H9 (cell line): ENCODE measurements at regions not wholly inside any gene's neighbourhood (a gene's known extent, or its start where the extent isn't known, plus 50 kb on each side); places are given as distances from the start of the nearest gene placed in this dataset.

Source experiments
- DNase-seq: peaks from one replicate; pipeline ENCODE4 v3.0.0-alpha.2; 2017
- H2AFZ ChIP-seq: one replicate; pipeline ENCODE4 v1.6.1; 2013; ENCODE audit warnings: mild to moderate bottlenecking, low read length, control low read depth, moderate library complexity
- H2AK5ac ChIP-seq: 2 replicates; pipeline ENCODE4 v1.6.1; 2013; ENCODE audit warnings: low read length, control low read depth, mixed read lengths; ENCODE audit not compliant: insufficient read length
- H2BK120ac ChIP-seq: one replicate; pipeline ENCODE4 v1.6.1; 2013; ENCODE audit warnings: low read depth, mild to moderate bottlenecking, low read length, control low read depth, inconsistent platforms; ENCODE audit not compliant: poor library complexity, severe bottlenecking
- H2BK12ac ChIP-seq: 2 replicates; pipeline ENCODE4 v1.6.1; 2013; ENCODE audit warnings: low read length, control low read depth, mixed read lengths, low read depth; ENCODE audit not compliant: insufficient read length
- H2BK15ac ChIP-seq: 2 replicates; pipeline ENCODE4 v1.6.1; 2013; ENCODE audit warnings: low read depth, low read length, control low read depth
- H2BK20ac ChIP-seq: one replicate; pipeline ENCODE4 v1.6.1; 2013; ENCODE audit warnings: low read depth, mild to moderate bottlenecking, low read length, control low read depth, inconsistent platforms; ENCODE audit not compliant: poor library complexity, severe bottlenecking
- H2BK5ac ChIP-seq: 2 replicates; pipeline ENCODE4 v1.6.1; 2013; ENCODE audit warnings: low read length, control low read depth, mixed read lengths; ENCODE audit not compliant: insufficient read length
- H3K14ac ChIP-seq: 2 replicates; pipeline ENCODE4 v1.6.1; 2013; ENCODE audit warnings: low read length, control low read depth; ENCODE audit not compliant: insufficient read depth
- H3K18ac ChIP-seq: 2 replicates; pipeline ENCODE4 v1.6.1; 2013; ENCODE audit warnings: low read depth, mild to moderate bottlenecking, mixed read lengths, low read length, control low read depth; ENCODE audit not compliant: insufficient read length
- H3K23ac ChIP-seq: 2 replicates; pipeline ENCODE4 v1.6.1; 2013; ENCODE audit warnings: low read length, control low read depth, mixed read lengths, low read depth; ENCODE audit not compliant: insufficient read length
- H3K23me2 ChIP-seq: 2 replicates; pipeline ENCODE4 v1.6.1; 2013; ENCODE audit warnings: low read depth, mild to moderate bottlenecking, mixed read lengths, low read length, control low read depth; ENCODE audit not compliant: insufficient read length, poor library complexity, severe bottlenecking
- H3K27ac ChIP-seq: 2 replicates; pipeline ENCODE4 v1.5.1; 2013; ENCODE audit warnings: low read length, control low read depth, mixed read lengths, low read depth; ENCODE audit not compliant: insufficient read length
- H3K27me3 ChIP-seq: 2 replicates; pipeline ENCODE4 v1.6.1; 2013; ENCODE audit warnings: low read length, control low read depth, inconsistent platforms; ENCODE audit not compliant: insufficient read depth
- H3K4ac ChIP-seq: 2 replicates; pipeline ENCODE4 v1.6.1; 2013; ENCODE audit warnings: low read depth, mild to moderate bottlenecking, control low read depth, inconsistent platforms, low read length, moderate library complexity
- H3K4me1 ChIP-seq: 2 replicates; pipeline ENCODE4 v1.6.1; 2013; ENCODE audit warnings: low read length, control low read depth, inconsistent platforms; ENCODE audit not compliant: insufficient read depth
- H3K4me2 ChIP-seq: 2 replicates; pipeline ENCODE4 v1.6.1; 2013; ENCODE audit warnings: low read length, control low read depth, mixed read lengths; ENCODE audit not compliant: insufficient read length, insufficient read depth
- H3K56ac ChIP-seq: 2 replicates; pipeline ENCODE4 v1.6.1; 2013; ENCODE audit warnings: low read depth, mild to moderate bottlenecking, mixed read lengths, low read length, control low read depth; ENCODE audit not compliant: insufficient read length
- H3K79me1 ChIP-seq: 2 replicates; pipeline ENCODE4 v1.6.1; 2013; ENCODE audit warnings: low read depth, mild to moderate bottlenecking, moderate library complexity, low read length, control low read depth, inconsistent platforms; ENCODE audit not compliant: insufficient read depth, poor library complexity, severe bottlenecking
- H3K79me2 ChIP-seq: 2 replicates; pipeline ENCODE4 v1.6.1; 2013; ENCODE audit warnings: low read length, control low read depth, inconsistent platforms; ENCODE audit not compliant: insufficient read depth
- H3K9ac ChIP-seq: 2 replicates; pipeline ENCODE4 v1.6.1; 2013; ENCODE audit warnings: low read length, control low read depth, mixed read lengths; ENCODE audit not compliant: insufficient read length; ENCODE audit errors: extremely low read depth
- H3K9me3 ChIP-seq: one replicate; pipeline ENCODE4 v1.6.1; 2013; ENCODE audit warnings: low read depth, low read length, inconsistent platforms; ENCODE audit not compliant: control insufficient read depth
- H3T11ph ChIP-seq: one replicate; pipeline ENCODE4 v1.6.1; 2013; ENCODE audit warnings: mild to moderate bottlenecking, low read length, control low read depth, inconsistent platforms
- H4K20me1 ChIP-seq: one replicate; pipeline ENCODE4 v1.6.1; 2013; ENCODE audit not compliant: control insufficient read depth, insufficient read length, insufficient read depth
- H4K5ac ChIP-seq: 2 replicates; pipeline ENCODE4 v1.6.1; 2013; ENCODE audit warnings: low read depth, mild to moderate bottlenecking, mixed read lengths, low read length, control low read depth; ENCODE audit not compliant: insufficient read length
- H4K8ac ChIP-seq: replicated peaks from 2 replicates; pipeline ENCODE4 v1.6.1; 2013; ENCODE audit warnings: low read length, control low read depth, mixed read lengths, low read depth; ENCODE audit not compliant: insufficient read length
- H4K91ac ChIP-seq: 2 replicates; pipeline ENCODE4 v1.6.1; 2013; ENCODE audit warnings: low read depth, mild to moderate bottlenecking, moderate library complexity, mixed read lengths, low read length, control low read depth; ENCODE audit not compliant: insufficient read length
- H3K27ac Mint-ChIP-seq, 3 experiments: 2 replicates in 2 of 3; 3 replicates in 1 of 3; pipeline ENCODE4 v1.8.0; 2020 to 2021; ENCODE audit warnings: mixed read lengths in 3 of 3, mild to moderate bottlenecking in 1 of 3, moderate library complexity in 1 of 3
- H3K27me3 Mint-ChIP-seq: 2 replicates; pipeline ENCODE4 v1.8.0; 2021; ENCODE audit warnings: low read depth, mild to moderate bottlenecking, moderate library complexity, mixed read lengths
- H3K36me3 Mint-ChIP-seq, 3 experiments: 2 replicates in 2 of 3; 3 replicates in 1 of 3; pipeline ENCODE4 v1.8.0; 2020 to 2021; ENCODE audit warnings: low read depth in 3 of 3, mixed read lengths in 3 of 3; ENCODE audit not compliant: insufficient read depth in 1 of 3
- H3K4me1 Mint-ChIP-seq, 2 experiments: 2 replicates each; pipeline ENCODE4 v1.8.0; 2020; ENCODE audit warnings: mixed read lengths in 2 of 2
- H3K4me3 Mint-ChIP-seq, 2 experiments: 2 replicates in 1 of 2; 3 replicates in 1 of 2; pipeline ENCODE4 v1.8.0; 2020 to 2021; ENCODE audit warnings: mild to moderate bottlenecking in 2 of 2, mixed read lengths in 2 of 2, moderate library complexity in 1 of 2
- H3K9me3 Mint-ChIP-seq, 2 experiments: 2 replicates in 1 of 2; 3 replicates in 1 of 2; pipeline ENCODE4 v1.8.0; 2020; ENCODE audit warnings: mild to moderate bottlenecking in 2 of 2, mixed read lengths in 2 of 2, moderate library complexity in 1 of 2
- CTCF ChIP-seq: fragments of 200-600 bp; sonication (generic); conservative IDR thresholded peaks from 3 replicates; pipeline ENCODE4 v1.8.0; 2021; ENCODE audit warnings: antibody characterized with exemption, mild to moderate bottlenecking
- WGBS: extraction: QIAGEN DNeasy Blood & Tissue Kit; methylation state at CpG from one replicate; pipeline ENCODE4 v1.1.7; 2013; ENCODE audit warnings: missing lambda C conversion rate, low lambda C conversion rate, mixed read lengths; ENCODE audit not compliant: insufficient read length; ENCODE audit errors: extremely low coverage; 5-methylcytosine and 5-hydroxymethylcytosine counted together

GRCh38 chr4:93894995-93895394 lies 66.4 kb downstream of the ATOH1 start:
- Histone ChIP-seq H2BK20ac (no peak overlapping the region), H3K4ac (no peak overlapping the region), H4K5ac (no peak overlapping the region), H4K20me1 (no peaks in the 10 kb centered on the region), H4K91ac (no peak overlapping the region), H3K4me2 (no peak overlapping the region), H3K79me2 (no peaks in the 10 kb centered on the region), H2AFZ (no peak overlapping the region), H3K27ac (no peak overlapping the region), H2AK5ac (no peak overlapping the region), H3K9me3 (no peaks in the 10 kb centered on the region), H3K79me1 (no peaks in the 10 kb centered on the region), H2BK15ac (no peak overlapping the region), H3K23ac (no peak overlapping the region), H3K18ac (no peak overlapping the region), H3K27me3 (no peaks in the 10 kb centered on the region), H4K8ac (no peak overlapping the region), H2BK12ac (no peak overlapping the region), H3K4me1 (no peaks in the 10 kb centered on the region), H3K56ac (no peak overlapping the region), H3K23me2 (no peaks in the 10 kb centered on the region), H2BK5ac (no peak overlapping the region), H2BK120ac (no peak overlapping the region), H3T11ph (no peak overlapping the region), H3K9ac (no peak overlapping the region), H3K14ac (no peak overlapping the region)
- Mint-ChIP-seq H3K4me3 (no peak overlapping the region), H3K27me3 (no peaks in the 10 kb centered on the region), H3K9me3 (no peaks in the 10 kb centered on the region), H3K4me1 (no peaks in the 10 kb centered on the region), H3K36me3 (no peaks in the 10 kb centered on the region), H3K27ac (no peak overlapping the region)
- no peak for TF ChIP-seq CTCF
- WGBS: no CpG with 5 or more reads among the region's 2 CpGs
- no peak for DNase-seq
